OCI-LY1 (cell line): ENCODE measurements at regions not wholly inside any gene's neighbourhood (a gene's known extent, or its start where the extent isn't known, plus 50 kb on each side); places are given as distances from the start of the nearest gene placed in this dataset.

Experiments used
- H2AFZ ChIP-seq: fragments of 200-600 bp; sonication (generic), shearing (Covaris generic); 2 replicates; pipeline ENCODE4 v1.6.0; 2014; ENCODE audit warnings: antibody characterized with exemption, mild to moderate bottlenecking, low read length
- H3F3A ChIP-seq: fragments of 200-600 bp; sonication (generic), shearing (Covaris generic); 2 replicates; pipeline ENCODE4 v1.6.0; 2014; ENCODE audit warnings: mild to moderate bottlenecking, antibody characterized with exemption, low read length, moderate library complexity; ENCODE audit not compliant: insufficient read depth
- H3K27ac ChIP-seq: fragments of 200-600 bp; sonication (generic); 2 replicates; pipeline ENCODE4 v1.5.1; 2014; ENCODE audit warnings: low read length, mixed run types, mild to moderate bottlenecking, low read depth; ENCODE audit not compliant: poor library complexity, severe bottlenecking
- H3K27me3 ChIP-seq: fragments of 200-600 bp; sonication (generic); 2 replicates; pipeline ENCODE4 v1.6.0; 2014; ENCODE audit warnings: antibody characterized with exemption, mild to moderate bottlenecking, low read length, moderate library complexity; ENCODE audit not compliant: insufficient read depth
- H3K36me3 ChIP-seq: fragments of 200-600 bp; sonication (generic); 2 replicates; pipeline ENCODE4 v1.6.1; 2014; ENCODE audit warnings: mild to moderate bottlenecking, antibody characterized with exemption, low read length, moderate library complexity, mixed read lengths; ENCODE audit not compliant: insufficient read depth
- H3K4me1 ChIP-seq: fragments of 200-600 bp; sonication (generic); 2 replicates; pipeline ENCODE4 v1.5.1; 2014; ENCODE audit warnings: mild to moderate bottlenecking, low read length, moderate library complexity; ENCODE audit not compliant: insufficient read depth, severe bottlenecking
- H3K4me2 ChIP-seq: fragments of 200-600 bp; sonication (generic), shearing (Covaris generic); 2 replicates; pipeline ENCODE4 v1.6.1; 2014; ENCODE audit warnings: low read length
- H3K4me3 ChIP-seq: fragments of 200-600 bp; sonication (generic); 2 replicates; pipeline ENCODE4 v1.5.1; 2014; ENCODE audit warnings: low read length, low read depth, mild to moderate bottlenecking, mixed read lengths; ENCODE audit not compliant: poor library complexity, severe bottlenecking
- H3K79me2 ChIP-seq: fragments of 200-600 bp; shearing (Covaris generic); 2 replicates; pipeline ENCODE4 v1.6.1; 2016; ENCODE audit warnings: mixed run types, low read length, mixed read lengths; ENCODE audit not compliant: insufficient read depth
- H3K9ac ChIP-seq: fragments of 200-600 bp; sonication (generic), shearing (Covaris generic); 2 replicates; pipeline ENCODE4 v1.6.1; 2014; ENCODE audit warnings: mild to moderate bottlenecking, low read length, mixed read lengths
- H3K9me2 ChIP-seq: fragments of 200-600 bp; sonication (generic), shearing (Covaris generic); 2 replicates; pipeline ENCODE4 v1.6.1; 2014; ENCODE audit warnings: low read depth, mild to moderate bottlenecking, low read length, mixed read lengths
- H3K9me3 ChIP-seq: fragments of 200-600 bp; shearing (Covaris generic); 2 replicates; pipeline ENCODE4 v1.6.1; 2014; ENCODE audit warnings: low read length, mixed read lengths
- H4K20me1 ChIP-seq: fragments of 200-600 bp; sonication (generic), shearing (Covaris generic); 2 replicates; pipeline ENCODE4 v1.6.0; 2016; ENCODE audit warnings: mild to moderate bottlenecking, low read length; ENCODE audit not compliant: insufficient read depth
- EZH2 ChIP-seq: fragments of 200-600 bp; sonication (generic), shearing (Covaris generic); IDR thresholded peaks from 2 replicates; pipeline ENCODE4 v1.8.0; 2017; ENCODE audit warnings: borderline replicate concordance, mixed run types, mild to moderate bottlenecking, antibody characterized with exemption, low read length, moderate library complexity, mixed read lengths
- TF ChIP-seq, protein P1 (sequence below): fragments of 200-600 bp; sonication (generic), shearing (Covaris generic); IDR thresholded peaks from 2 replicates; pipeline ENCODE4 v1.5.1; 2017; ENCODE audit warnings: mild to moderate bottlenecking, antibody characterized with exemption, low read length, moderate library complexity, mixed read lengths

DNA sequence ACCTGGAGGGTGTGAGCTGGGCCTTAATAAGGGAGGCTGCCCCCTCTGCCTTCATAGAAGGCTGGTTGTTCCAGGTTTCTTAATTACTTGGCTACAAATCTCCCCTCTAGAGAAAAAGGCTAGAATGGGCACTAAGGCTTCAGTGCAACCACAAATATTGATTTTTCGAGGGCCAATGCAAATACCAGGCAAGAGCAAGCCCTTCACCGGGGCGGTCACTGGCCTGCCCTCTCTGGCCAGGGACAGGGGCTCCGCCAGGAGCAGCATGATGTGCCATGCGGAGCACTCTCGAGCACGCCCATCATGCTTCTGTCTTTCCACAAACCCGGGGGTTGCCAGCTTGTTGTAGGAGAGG lies 127.8 kb upstream of the SPACA7 start:
- Histone ChIP-seq H3K79me2 (no peaks in the 10 kb centered on the region), H2AFZ (no peak overlapping the region), H3K4me3 (no peak overlapping the region), H3K4me1 (no peaks in the 10 kb centered on the region), H4K20me1 (no peaks in the 10 kb centered on the region), H3K27me3 (no peaks in the 10 kb centered on the region; the same call in 1 of the 2 replicates), H3K4me2 (no peak overlapping the region), H3K9ac (no peak overlapping the region), H3K9me2 (no peaks in the 10 kb centered on the region), H3F3A (no peaks in the 10 kb centered on the region), H3K36me3 (no peaks in the 10 kb centered on the region), H3K9me3 (no peaks in the 10 kb centered on the region), H3K27ac (no peak overlapping the region)
- TF ChIP-seq EZH2 = no peak
- TF ChIP-seq, protein P1, sequence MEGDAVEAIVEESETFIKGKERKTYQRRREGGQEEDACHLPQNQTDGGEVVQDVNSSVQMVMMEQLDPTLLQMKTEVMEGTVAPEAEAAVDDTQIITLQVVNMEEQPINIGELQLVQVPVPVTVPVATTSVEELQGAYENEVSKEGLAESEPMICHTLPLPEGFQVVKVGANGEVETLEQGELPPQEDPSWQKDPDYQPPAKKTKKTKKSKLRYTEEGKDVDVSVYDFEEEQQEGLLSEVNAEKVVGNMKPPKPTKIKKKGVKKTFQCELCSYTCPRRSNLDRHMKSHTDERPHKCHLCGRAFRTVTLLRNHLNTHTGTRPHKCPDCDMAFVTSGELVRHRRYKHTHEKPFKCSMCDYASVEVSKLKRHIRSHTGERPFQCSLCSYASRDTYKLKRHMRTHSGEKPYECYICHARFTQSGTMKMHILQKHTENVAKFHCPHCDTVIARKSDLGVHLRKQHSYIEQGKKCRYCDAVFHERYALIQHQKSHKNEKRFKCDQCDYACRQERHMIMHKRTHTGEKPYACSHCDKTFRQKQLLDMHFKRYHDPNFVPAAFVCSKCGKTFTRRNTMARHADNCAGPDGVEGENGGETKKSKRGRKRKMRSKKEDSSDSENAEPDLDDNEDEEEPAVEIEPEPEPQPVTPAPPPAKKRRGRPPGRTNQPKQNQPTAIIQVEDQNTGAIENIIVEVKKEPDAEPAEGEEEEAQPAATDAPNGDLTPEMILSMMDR = no peak

DNA sequence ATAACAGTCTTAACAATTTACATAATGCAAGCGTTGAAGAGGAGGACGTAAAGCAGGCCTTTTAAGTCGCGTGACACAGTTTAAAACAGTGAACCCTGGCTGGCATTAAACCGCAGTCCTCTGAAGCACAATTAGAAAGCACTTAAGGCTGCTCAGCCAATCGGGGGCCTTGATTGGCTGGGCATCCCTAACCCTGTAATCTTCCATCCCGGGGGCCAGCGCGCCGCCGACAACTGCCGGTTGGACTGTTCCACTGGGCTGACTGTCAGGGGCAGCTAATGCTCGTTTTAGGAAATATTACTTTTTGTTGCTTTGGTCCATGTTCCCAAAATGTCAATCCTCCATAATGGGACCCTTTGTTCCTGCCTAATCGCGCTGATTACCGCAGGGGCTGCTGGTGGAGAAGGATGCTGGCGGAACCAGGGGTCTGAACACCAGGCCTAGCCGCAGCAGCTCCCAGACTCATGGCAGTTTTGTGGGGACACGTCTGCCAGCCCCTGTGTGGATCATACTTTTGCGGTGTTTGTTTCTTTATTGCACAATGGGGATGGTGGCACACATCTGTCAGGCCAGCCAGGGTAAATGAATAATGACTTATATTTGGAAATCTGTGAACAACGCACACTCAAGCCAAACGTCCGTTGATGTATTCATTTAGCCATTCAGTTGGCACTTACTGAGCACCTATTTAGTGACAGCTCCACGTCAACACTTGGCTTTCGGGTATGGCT lies 127.1 kb upstream of the SPACA7 start:
- Histone ChIP-seq H3K4me2 (no peak overlapping the region), H3K9me3 (no peaks in the 10 kb centered on the region), H3F3A (no peaks in the 10 kb centered on the region), H3K4me3 (no peak overlapping the region), H3K9ac (no peak overlapping the region), H3K27me3 (no peaks in the 10 kb centered on the region; the same call in 1 of the 2 replicates), H3K27ac (no peak overlapping the region), H2AFZ (no peak overlapping the region), H3K36me3 (no peaks in the 10 kb centered on the region), H3K9me2 (no peaks in the 10 kb centered on the region), H3K4me1 (no peaks in the 10 kb centered on the region), H3K79me2 (no peaks in the 10 kb centered on the region), H4K20me1 (no peaks in the 10 kb centered on the region)
- TF ChIP-seq, protein P1 = no peak
- TF ChIP-seq EZH2 = no peak

DNA sequence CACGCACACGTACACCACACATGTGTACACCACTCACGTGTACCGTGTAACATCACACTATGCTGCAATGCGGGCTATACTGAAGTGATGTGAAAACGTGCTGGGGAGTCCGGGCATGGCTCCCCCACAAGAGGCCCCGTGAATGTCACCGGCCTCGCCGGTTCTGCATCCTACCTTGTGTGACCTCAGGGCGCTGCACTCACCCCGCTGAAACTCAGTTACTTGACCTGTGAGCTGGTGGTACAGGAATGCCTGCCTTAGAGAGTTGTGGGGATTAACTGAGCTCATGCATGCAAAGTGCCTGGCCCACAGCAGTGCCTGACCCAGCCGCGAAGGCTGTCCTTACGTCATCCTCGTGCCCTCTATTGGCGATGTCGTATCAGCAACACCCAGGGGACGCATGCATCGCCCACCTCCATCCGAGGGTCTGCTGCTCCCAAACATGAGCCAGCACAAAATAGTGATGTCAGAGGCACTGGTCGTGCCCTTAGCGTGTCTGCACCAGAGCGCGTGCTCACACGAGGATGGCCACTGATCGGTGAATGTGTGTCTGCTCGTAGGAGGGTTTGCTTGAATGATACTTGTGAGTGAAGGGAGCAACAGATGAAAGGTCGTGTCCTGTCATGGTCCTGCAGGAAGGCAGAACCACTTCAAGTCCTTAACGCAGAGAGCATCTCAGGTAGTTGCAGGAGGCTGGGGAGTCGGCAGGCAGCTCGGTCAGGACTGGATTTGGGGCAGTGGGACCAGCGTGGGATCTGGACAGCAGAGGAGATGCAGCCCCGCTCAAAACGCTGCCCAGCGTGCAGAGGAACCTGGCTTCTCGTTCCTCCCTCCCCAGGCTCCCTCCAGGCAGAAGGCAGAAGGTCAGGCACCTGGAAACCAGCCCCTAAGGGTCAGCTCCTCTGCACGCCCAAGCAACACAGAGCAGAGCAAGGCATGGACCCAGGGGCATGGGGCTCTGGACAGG lies 126.2 kb upstream of the SPACA7 start:
- Histone ChIP-seq H3K4me1 (no peaks in the 10 kb centered on the region), H3K27ac (no peak overlapping the region), H3K9me3 (no peaks in the 10 kb centered on the region), H3K4me3 (no peak overlapping the region), H3F3A (no peaks in the 10 kb centered on the region), H3K9me2 (no peaks in the 10 kb centered on the region), H3K4me2 (no peak overlapping the region), H3K36me3 (no peaks in the 10 kb centered on the region), H3K79me2 (no peaks in the 10 kb centered on the region), H3K9ac (no peak overlapping the region), H3K27me3 (no peaks in the 10 kb centered on the region; the same call in 1 of the 2 replicates), H4K20me1 (no peaks in the 10 kb centered on the region), H2AFZ (no peak overlapping the region)
- TF ChIP-seq EZH2 = no peak
- TF ChIP-seq, protein P1 = no peak
